Mesothelial cell of epicardium (in vitro differentiated cells): ENCODE measurements at regions not wholly inside any gene's neighbourhood (a gene's known extent, or its start where the extent isn't known, plus 50 kb on each side); places are given as distances from the start of the nearest gene placed in this dataset.

ENCODE experiments used
- DNase-seq, 2 experiments: peaks; one replicate each; pipeline ENCODE4 v3.0.0; 2021; ENCODE audit warnings: low spot score in 2 of 2; ENCODE audit not compliant: unreplicated experiment in 2 of 2
- H3K27ac Mint-ChIP-seq: 2 replicates; pipeline ENCODE4 v1.8.0; 2021; ENCODE audit warnings: mixed read lengths
- H3K27me3 Mint-ChIP-seq: 2 replicates; pipeline ENCODE4 v1.8.0; 2021; ENCODE audit warnings: low read depth, mixed read lengths
- H3K36me3 Mint-ChIP-seq: 2 replicates; pipeline ENCODE4 v1.8.0; 2021; ENCODE audit warnings: mixed read lengths
- H3K4me1 Mint-ChIP-seq: 2 replicates; pipeline ENCODE4 v1.8.0; 2021; ENCODE audit warnings: mixed read lengths
- H3K4me3 Mint-ChIP-seq: 2 replicates; pipeline ENCODE4 v1.8.0; 2021; ENCODE audit warnings: mild to moderate bottlenecking, moderate library complexity, mixed read lengths
- H3K9me3 Mint-ChIP-seq: 2 replicates; pipeline ENCODE4 v1.8.0; 2021; ENCODE audit warnings: mixed read lengths
- TF ChIP-seq, protein P1 (sequence below): fragments of 200-600 bp; sonication (generic); IDR thresholded peaks from one replicate; pipeline ENCODE4 v1.5.0; 2021; ENCODE audit warnings: antibody characterized with exemption; ENCODE audit not compliant: unreplicated experiment

- TF ChIP-seq, protein P1, sequence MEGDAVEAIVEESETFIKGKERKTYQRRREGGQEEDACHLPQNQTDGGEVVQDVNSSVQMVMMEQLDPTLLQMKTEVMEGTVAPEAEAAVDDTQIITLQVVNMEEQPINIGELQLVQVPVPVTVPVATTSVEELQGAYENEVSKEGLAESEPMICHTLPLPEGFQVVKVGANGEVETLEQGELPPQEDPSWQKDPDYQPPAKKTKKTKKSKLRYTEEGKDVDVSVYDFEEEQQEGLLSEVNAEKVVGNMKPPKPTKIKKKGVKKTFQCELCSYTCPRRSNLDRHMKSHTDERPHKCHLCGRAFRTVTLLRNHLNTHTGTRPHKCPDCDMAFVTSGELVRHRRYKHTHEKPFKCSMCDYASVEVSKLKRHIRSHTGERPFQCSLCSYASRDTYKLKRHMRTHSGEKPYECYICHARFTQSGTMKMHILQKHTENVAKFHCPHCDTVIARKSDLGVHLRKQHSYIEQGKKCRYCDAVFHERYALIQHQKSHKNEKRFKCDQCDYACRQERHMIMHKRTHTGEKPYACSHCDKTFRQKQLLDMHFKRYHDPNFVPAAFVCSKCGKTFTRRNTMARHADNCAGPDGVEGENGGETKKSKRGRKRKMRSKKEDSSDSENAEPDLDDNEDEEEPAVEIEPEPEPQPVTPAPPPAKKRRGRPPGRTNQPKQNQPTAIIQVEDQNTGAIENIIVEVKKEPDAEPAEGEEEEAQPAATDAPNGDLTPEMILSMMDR: no peak
- H3K4me1 Mint-ChIP-seq: peaks cover 2% of the 10 kb centered on the region
- H3K27ac Mint-ChIP-seq: no peak overlapping the region
- H3K9me3 Mint-ChIP-seq: peaks cover 10% of the 10 kb centered on the region
- no peaks in the 10 kb centered on the region for H3K27me3 Mint-ChIP-seq
- DNase-seq: no peak
- no peak overlapping the region for H3K4me3 Mint-ChIP-seq
- H3K36me3 Mint-ChIP-seq: peaks cover 2% of the 10 kb centered on the region
Measured at GRCh38 chr10:83725567-83725966, 413.7 kb upstream of the GHITM start.

GRCh38 chr10:83734278-83734677 lies 405.0 kb upstream of the GHITM start:
- H3K4me3 Mint-ChIP-seq: no peak overlapping the region
- H3K27me3 Mint-ChIP-seq: no peaks in the 10 kb centered on the region
- peaks cover 55% of the 10 kb centered on the region for H3K9me3 Mint-ChIP-seq
- TF ChIP-seq, protein P1: no peak
- no peaks in the 10 kb centered on the region for H3K4me1 Mint-ChIP-seq
- H3K36me3 Mint-ChIP-seq: peaks cover 12% of the 10 kb centered on the region
- no peak overlapping the region for H3K27ac Mint-ChIP-seq
- no peak for DNase-seq

DNA sequence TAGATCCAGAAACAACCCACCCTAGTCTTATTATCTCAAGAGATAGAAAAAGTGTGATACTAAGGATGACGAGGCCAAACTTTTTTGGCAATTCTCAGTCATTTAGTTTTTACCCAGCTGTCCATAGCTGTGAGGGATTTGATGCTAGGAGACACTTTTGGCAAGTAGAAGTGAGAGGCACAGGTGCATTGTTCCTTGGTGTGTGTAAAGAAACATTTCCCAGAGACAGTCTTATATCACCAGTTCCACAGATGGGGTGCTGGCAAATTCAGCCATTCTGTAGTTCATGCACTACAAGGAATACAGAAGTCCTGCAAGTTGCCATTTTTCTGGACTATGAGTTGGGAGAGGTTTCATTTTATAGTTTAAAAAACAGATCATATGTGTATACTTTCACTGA lies 403.3 kb upstream of the GHITM start:
- Mint-ChIP-seq H3K4me1 (no peaks in the 10 kb centered on the region), H3K4me3 (no peak overlapping the region), H3K9me3 (peaks cover 62% of the 10 kb centered on the region), H3K27ac (no peak overlapping the region), H3K36me3 (peaks cover 12% of the 10 kb centered on the region), H3K27me3 (no peaks in the 10 kb centered on the region)
- DNase-seq: no peak
- TF ChIP-seq, protein P1: no peak

GRCh38 chr10:83750604-83751003 lies 388.7 kb upstream of the GHITM start:
- Mint-ChIP-seq H3K36me3 (peaks cover 17% of the 10 kb centered on the region), H3K4me3 (no peak overlapping the region), H3K4me1 (no peaks in the 10 kb centered on the region), H3K27ac (no peak overlapping the region), H3K9me3 (peaks cover 64% of the 10 kb centered on the region), H3K27me3 (no peaks in the 10 kb centered on the region)
- TF ChIP-seq, protein P1: no peak
- no peak for DNase-seq

DNA sequence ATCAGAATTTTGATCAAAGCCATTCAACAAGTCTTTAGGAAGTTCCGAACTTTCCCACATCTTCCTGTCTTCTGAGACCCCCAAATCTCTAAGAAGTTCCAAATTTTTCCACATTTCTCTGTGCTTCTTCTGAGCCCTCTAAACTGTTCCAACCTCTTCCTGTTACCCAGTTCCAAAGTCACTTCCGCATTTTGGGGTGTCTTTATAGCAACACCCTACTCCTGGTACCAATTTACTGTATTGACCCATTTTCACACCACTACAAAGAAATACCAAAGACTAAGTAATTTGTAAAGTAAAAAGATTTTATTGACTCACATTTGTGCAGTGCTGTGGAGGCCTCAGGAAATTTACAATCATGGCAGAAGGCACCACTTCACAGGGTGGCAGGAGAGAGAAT lies 385.8 kb upstream of the GHITM start:
- no peak overlapping the region for H3K27ac Mint-ChIP-seq
- peaks cover 79% of the 10 kb centered on the region for H3K9me3 Mint-ChIP-seq
- TF ChIP-seq, protein P1: no peak
- no peak for DNase-seq
- no peaks in the 10 kb centered on the region for H3K4me1 Mint-ChIP-seq
- no peak overlapping the region for H3K4me3 Mint-ChIP-seq
- H3K27me3 Mint-ChIP-seq: no peaks in the 10 kb centered on the region
- peaks cover 19% of the 10 kb centered on the region for H3K36me3 Mint-ChIP-seq

DNA sequence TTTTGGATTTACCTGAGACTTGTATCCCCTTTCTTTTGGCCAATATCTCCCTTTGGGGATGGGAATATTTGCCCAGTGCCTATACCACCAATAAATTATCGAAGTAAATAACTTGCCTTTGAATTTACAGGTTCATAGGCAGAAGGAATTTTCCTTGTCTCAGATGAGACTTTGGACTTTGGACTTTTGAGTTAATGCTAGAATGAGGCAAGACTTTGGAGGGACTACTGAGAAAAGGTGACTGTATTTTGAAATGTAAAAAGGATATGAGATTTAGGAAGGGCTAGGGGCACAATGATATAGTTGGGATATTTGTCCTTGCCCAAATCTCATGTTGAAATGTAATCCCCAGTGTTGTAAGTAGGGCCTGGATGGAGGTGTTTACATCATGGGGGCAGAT lies 384.5 kb upstream of the GHITM start:
- H3K36me3 Mint-ChIP-seq: peaks cover 19% of the 10 kb centered on the region
- no peak for DNase-seq
- TF ChIP-seq, protein P1: no peak
- peaks cover 5% of the 10 kb centered on the region for H3K27me3 Mint-ChIP-seq
- H3K27ac Mint-ChIP-seq: no peak overlapping the region
- no peaks in the 10 kb centered on the region for H3K4me1 Mint-ChIP-seq
- H3K9me3 Mint-ChIP-seq: peaks cover 76% of the 10 kb centered on the region
- H3K4me3 Mint-ChIP-seq: no peak overlapping the region
